Breast epithelium (tissue), 3 donors: ENCODE measurements at regions not wholly inside any gene's neighbourhood (a gene's known extent, or its start where the extent isn't known, plus 50 kb on each side); places are given as distances from the start of the nearest gene placed in this dataset.

ENCODE experiments used
- CTCF ChIP-seq, 3 donors: fragments of 450-650 bp; IDR thresholded peaks; one replicate each; pipeline ENCODE4 v1.5.1; 2016 to 2017; ENCODE audit warnings: antibody characterized with exemption in 3 of 3, mild to moderate bottlenecking in 3 of 3, moderate library complexity in 3 of 3
- POLR2A ChIP-seq: fragments of 450-650 bp; IDR thresholded peaks from one replicate; pipeline ENCODE4 v1.6.1; 2016; ENCODE audit warnings: antibody characterized with exemption, mild to moderate bottlenecking, moderate library complexity
- POLR2AphosphoS5 ChIP-seq, 3 donors: sonication (generic); formaldehyde crosslinking; IDR thresholded peaks; one replicate each; pipeline ENCODE4 v1.6.1; 2017; ENCODE audit warnings: antibody characterized with exemption in 3 of 3

- TF ChIP-seq CTCF (IDR thresholded peaks at IDR 0.05) (no peak), POLR2A (no peak), POLR2AphosphoS5 (IDR thresholded peaks at IDR 0.05) (no peak)
These were observed 336.2 kb downstream of the ZNF674 start for GRCh38 chrX:46209037-46209436.
